Omental fat pad (tissue), 3 donors: ENCODE measurements at regions not wholly inside any gene's neighbourhood (a gene's known extent, or its start where the extent isn't known, plus 50 kb on each side); places are given as distances from the start of the nearest gene placed in this dataset.

Source experiments
- ATAC-seq: fragments of 150-250 bp; one replicate; pipeline ENCODE4 v1.9.1; 2016; ENCODE audit warnings: mild to moderate bottlenecking, moderate library complexity; ENCODE audit not compliant: low FRiP score
- DNase-seq: peaks from one replicate; pipeline ENCODE4 v3.0.0-alpha.2; 2019; ENCODE audit warnings: low spot score
- CTCF ChIP-seq, 3 donors: fragments of 450-650 bp; IDR thresholded peaks; one replicate each; pipeline ENCODE4 v1.5.1; 2016 to 2017; ENCODE audit warnings: antibody characterized with exemption in 3 of 3, mild to moderate bottlenecking in 3 of 3, moderate library complexity in 2 of 3

- no peak for TF ChIP-seq CTCF (IDR thresholded peaks at IDR 0.05)
- ATAC-seq, result no peak
- no peak for DNase-seq
These were observed 370.6 kb upstream of the CDH20 start for GRCh38 chr18:60962625-60963024.

GRCh38 chr18:60965856-60966255 lies 367.4 kb upstream of the CDH20 start:
- ATAC-seq, result no peak
- TF ChIP-seq CTCF (IDR thresholded peaks at IDR 0.05), result no peak
- DNase-seq, result no peak

- DNase-seq, result no peak
- no peak for TF ChIP-seq CTCF (IDR thresholded peaks at IDR 0.05)
- no peak for ATAC-seq
These were observed 366.4 kb upstream of the CDH20 start for GRCh38 chr18:60966876-60967275.

DNA sequence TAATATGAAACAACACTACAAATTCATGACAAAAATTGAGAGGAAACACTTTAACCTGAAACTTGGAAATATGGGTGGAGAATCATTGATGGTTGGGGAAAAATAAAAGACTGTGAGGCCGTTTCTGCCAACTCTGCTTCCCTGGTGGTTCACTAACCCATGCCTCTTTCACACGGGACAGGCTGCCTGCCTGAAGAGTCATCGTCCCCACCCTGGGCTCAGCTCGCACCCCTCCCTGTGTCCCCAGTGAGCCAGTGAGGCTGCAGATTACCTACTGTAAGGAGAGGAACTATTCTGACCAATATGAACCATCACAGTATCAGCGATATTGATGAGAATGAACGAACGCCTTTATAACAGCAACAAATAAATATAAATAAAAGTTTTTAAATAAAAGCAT lies 357.8 kb upstream of the CDH20 start:
- DNase-seq (no peak), ATAC-seq (no peak)
- TF ChIP-seq CTCF (IDR thresholded peaks at IDR 0.05), result no peak

DNA sequence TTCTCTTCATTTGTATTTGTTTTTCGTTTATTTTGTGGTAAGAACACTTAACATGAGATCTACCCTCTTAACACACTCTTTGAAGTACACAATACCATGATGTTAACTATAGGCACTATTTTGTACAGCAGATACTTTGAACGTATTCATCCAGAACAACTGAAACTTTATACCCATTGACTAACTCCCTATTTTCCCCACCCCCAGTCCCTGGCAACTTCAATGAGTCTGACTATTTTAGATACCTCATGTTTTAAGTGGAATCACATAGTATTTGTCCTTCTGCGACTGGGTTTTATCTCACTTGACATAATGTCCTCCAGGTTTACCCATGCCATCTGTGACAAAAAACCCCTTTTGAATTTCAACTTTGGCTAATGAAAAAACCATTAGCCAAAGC lies 356.3 kb upstream of the CDH20 start:
- TF ChIP-seq CTCF (IDR thresholded peaks at IDR 0.05), result no peak
- DNase-seq (no peak), ATAC-seq (no peak)

GRCh38 chr18:60978338-60978737 lies 354.9 kb upstream of the CDH20 start:
- DNase-seq (no peak), ATAC-seq (peak; percentile 64)
- no peak for TF ChIP-seq CTCF (IDR thresholded peaks at IDR 0.05)

DNA sequence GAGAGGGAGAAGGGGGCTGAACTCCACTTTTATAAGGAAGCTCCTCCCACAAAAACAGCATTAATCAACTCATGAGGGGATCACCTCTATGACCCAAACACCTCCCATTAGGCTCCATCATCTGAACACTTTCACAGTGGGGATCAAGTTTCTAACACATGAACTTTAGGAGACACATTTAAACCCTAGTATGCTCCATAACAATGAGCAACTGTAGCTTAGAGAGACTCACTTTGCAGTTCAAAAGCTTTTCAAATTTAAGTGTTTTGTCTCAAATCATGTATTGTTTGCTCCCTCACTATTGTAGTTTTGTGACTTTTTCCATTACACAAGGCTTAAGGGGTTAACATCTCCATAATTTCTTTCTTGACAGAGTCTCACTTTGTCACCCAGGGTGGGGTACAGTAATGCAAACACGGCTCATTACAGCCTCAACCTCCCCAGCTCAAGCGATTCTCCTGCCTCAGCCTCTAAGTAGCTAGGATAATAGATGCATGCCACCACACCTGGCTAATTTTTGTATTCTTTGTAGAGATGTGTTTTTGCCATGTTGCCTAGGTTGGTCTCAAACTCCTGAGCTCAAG lies 352.7 kb upstream of the CDH20 start:
- ATAC-seq, result no peak
- DNase-seq, result no peak
- no peak for TF ChIP-seq CTCF (IDR thresholded peaks at IDR 0.05)
